ENCODE measurements at regions not wholly inside any gene's neighbourhood (a gene's known extent, or its start where the extent isn't known, plus 50 kb on each side); places are given as distances from the start of the nearest gene placed in this dataset.
"Not testable (repeated sequence)": the region's sequence is repeated elsewhere in the genome, so short reads cannot be mapped to it uniquely, and the experiment has no call there.

- ATAC-seq, result no peak
- Histone ChIP-seq H3K27ac (no peak overlapping the region), H3K4me3 (no peak overlapping the region), H3K27me3 (ENCODE audit: low read depth) (no peaks in the 10 kb centered on the region), H3K36me3 (no peaks in the 10 kb centered on the region), H3K4me1 (no peaks in the 10 kb centered on the region), H3K9me3 (no peaks in the 10 kb centered on the region)
- TF ChIP-seq CTCF (IDR thresholded peaks at IDR 0.05), result no peak
- no peak for DNase-seq
- intact Hi-C loops (cut with DNase I), result no loop called here
These were observed 525.1 kb upstream of the CNTN5 start for GRCh38 chr11:98495601-98496000.

- TF ChIP-seq CTCF (IDR thresholded peaks at IDR 0.05), result no peak
- no peak for ATAC-seq
- Histone ChIP-seq H3K27me3 (ENCODE audit: low read depth) (no peaks in the 10 kb centered on the region), H3K27ac (no peak overlapping the region), H3K36me3 (no peaks in the 10 kb centered on the region), H3K4me3 (no peak overlapping the region), H3K9me3 (no peaks in the 10 kb centered on the region), H3K4me1 (no peaks in the 10 kb centered on the region)
- intact Hi-C loops (cut with DNase I), result no loop called here
- no peak for DNase-seq
These were observed 513.5 kb upstream of the CNTN5 start for GRCh38 chr11:98507208-98507607.

- H3K4me1 ChIP-seq, result no peaks in the 10 kb centered on the region
- ATAC-seq, result no peak
- no peaks in the 10 kb centered on the region for H3K9me3 ChIP-seq
- intact Hi-C loops (cut with DNase I), result no loop called here
- no peaks in the 10 kb centered on the region for H3K27me3 ChIP-seq (ENCODE audit: low read depth)
- no peak for DNase-seq
- TF ChIP-seq CTCF (IDR thresholded peaks at IDR 0.05), result no peak
- no peaks in the 10 kb centered on the region for H3K36me3 ChIP-seq
- H3K27ac ChIP-seq, result no peak overlapping the region
- no peak overlapping the region for H3K4me3 ChIP-seq
These were observed 507.8 kb upstream of the CNTN5 start for GRCh38 chr11:98512938-98513337.

GRCh38 chr11:98531576-98531975, 489.2 kb upstream of the CNTN5 start:
- DNase-seq, result no peak
- no peak for TF ChIP-seq CTCF (IDR thresholded peaks at IDR 0.05)
- Histone ChIP-seq H3K27me3 (ENCODE audit: low read depth) (no peaks in the 10 kb centered on the region), H3K27ac (no peak overlapping the region), H3K4me1 (no peaks in the 10 kb centered on the region), H3K9me3 (no peaks in the 10 kb centered on the region), H3K4me3 (no peak overlapping the region), H3K36me3 (no peaks in the 10 kb centered on the region)
- intact Hi-C loops (cut with DNase I), result no loop called here
- no peak for ATAC-seq

- no peak overlapping the region for H3K27ac ChIP-seq
- no peaks in the 10 kb centered on the region for H3K27me3 ChIP-seq (ENCODE audit: low read depth)
- no peak for ATAC-seq
- no peak for DNase-seq
- H3K36me3 ChIP-seq, result no peaks in the 10 kb centered on the region
- H3K4me3 ChIP-seq, result no peak overlapping the region
- no peaks in the 10 kb centered on the region for H3K4me1 ChIP-seq
- TF ChIP-seq CTCF (IDR thresholded peaks at IDR 0.05), result no peak
- no peaks in the 10 kb centered on the region for H3K9me3 ChIP-seq
- intact Hi-C loops (cut with DNase I), result no loop called here
These were observed 484.7 kb upstream of the CNTN5 start for GRCh38 chr11:98536023-98536422.

GRCh38 chr11:98538358-98538757, 482.4 kb upstream of the CNTN5 start:
- H3K27me3 ChIP-seq (ENCODE audit: low read depth); H3K9me3 ChIP-seq; H3K36me3 ChIP-seq; DNase-seq; H3K4me3 ChIP-seq; H3K4me1 ChIP-seq; intact Hi-C loops (cut with DNase I); H3K27ac ChIP-seq; ATAC-seq: not testable (repeated sequence)
